Frontal cortex (tissue), 3 donors: ENCODE measurements at regions not wholly inside any gene's neighbourhood (a gene's known extent, or its start where the extent isn't known, plus 50 kb on each side); places are given as distances from the start of the nearest gene placed in this dataset.

ENCODE experiments used
- DNase-seq, 2 donors: peaks; one replicate each; pipeline ENCODE4 v3.0.0; 2012; ENCODE audit warnings: low spot score in 2 of 2
- FAIRE-seq: peaks from 2 replicates; lab custom pipeline; 2012; peaks lifted over from hg19 to GRCh38; lab: Jason Lieb, UNC
- donor health status: control.
- donor health status: control.
- donor health status: control.

DNA sequence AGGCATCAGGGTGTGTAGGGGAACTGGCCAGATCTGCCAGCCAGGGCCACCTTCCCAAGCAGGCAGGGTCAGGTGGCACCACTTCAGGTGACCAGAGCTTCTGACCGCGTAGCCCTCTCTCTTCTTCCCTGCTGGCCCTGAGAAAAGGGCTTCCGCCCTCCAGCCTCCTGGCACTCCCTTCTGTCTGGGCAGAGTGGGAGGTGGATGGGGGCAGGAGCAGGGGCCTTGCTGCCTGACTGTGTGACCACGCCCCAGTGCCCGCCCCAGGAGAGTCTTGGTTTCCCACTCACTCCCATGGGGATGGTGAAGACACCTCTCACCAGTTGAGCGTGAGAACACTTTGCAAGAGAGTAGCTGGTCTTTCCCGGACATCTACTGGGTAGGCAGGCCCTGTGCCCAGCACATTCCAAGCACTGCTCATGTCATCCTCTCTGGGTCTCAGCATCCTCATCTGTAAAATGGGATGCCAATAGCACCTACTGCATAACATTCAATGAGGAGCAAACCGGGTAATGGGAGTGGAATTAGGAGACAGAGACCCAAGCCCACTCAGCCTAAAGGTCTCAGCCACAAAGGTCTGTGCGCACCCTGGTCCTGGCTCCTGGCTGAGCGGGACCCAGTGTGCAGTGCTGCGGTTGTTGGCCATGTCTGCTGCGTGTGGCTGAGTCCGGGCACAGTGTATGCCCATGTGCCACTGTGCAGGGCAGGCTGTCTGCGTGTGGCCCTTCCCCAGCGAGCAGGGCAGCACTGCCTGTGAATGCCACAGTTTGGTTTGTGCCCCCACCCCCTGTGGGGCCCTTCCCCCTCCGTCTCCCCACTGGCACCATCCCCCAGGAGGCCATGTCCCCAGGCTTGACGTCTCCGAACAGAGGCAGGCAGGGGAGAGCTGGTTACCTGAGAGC lies 179.1 kb upstream of the IER5L start:
- DNase-seq (no peak), FAIRE-seq (no peak)

DNA sequence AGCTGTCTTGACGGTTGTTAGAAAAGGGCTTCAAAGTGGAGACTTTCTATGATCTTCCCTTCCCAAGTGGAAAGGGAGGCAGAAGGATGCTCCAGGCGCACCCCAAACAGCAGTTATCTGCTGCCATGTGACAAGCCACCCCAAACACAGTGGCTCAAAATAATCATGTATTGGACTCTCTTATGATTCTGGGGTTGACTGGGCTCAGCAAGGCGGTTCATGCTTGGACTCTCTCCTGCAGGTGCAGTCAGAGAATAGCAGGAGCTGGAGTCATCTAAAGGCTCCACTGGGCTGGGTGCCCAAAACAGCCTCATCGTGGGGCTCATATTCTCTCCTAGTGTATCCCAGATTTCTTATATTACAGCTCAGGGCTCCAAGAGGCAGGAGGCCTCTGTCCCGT lies 177.6 kb upstream of the IER5L start:
- DNase-seq = no peak
- FAIRE-seq = no peak

DNA sequence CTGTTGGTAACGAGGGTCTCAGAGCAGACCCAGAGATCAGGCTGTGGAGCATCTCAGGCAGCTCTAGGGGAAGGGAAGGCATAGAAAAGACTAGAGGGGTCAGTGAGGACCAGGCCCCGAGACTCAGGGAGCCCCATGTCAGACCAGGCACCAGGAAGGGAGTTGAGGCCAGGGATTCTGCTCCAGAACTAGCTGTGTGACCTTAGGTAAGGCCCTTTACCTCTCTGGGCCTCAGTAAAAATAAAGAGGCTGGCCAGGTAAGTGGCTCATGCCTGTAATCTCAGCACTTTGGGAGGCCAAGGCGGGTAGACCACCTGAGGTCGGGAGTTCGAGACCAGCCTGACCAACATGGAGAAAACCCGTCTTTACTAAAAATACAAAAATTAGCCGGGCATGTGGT lies 176.4 kb upstream of the IER5L start:
- no peak for DNase-seq
- no peak for FAIRE-seq

GRCh38 chr9:129353697-129354336 lies 175.8 kb upstream of the IER5L start:
- DNase-seq (no peak), FAIRE-seq (no peak)

DNA sequence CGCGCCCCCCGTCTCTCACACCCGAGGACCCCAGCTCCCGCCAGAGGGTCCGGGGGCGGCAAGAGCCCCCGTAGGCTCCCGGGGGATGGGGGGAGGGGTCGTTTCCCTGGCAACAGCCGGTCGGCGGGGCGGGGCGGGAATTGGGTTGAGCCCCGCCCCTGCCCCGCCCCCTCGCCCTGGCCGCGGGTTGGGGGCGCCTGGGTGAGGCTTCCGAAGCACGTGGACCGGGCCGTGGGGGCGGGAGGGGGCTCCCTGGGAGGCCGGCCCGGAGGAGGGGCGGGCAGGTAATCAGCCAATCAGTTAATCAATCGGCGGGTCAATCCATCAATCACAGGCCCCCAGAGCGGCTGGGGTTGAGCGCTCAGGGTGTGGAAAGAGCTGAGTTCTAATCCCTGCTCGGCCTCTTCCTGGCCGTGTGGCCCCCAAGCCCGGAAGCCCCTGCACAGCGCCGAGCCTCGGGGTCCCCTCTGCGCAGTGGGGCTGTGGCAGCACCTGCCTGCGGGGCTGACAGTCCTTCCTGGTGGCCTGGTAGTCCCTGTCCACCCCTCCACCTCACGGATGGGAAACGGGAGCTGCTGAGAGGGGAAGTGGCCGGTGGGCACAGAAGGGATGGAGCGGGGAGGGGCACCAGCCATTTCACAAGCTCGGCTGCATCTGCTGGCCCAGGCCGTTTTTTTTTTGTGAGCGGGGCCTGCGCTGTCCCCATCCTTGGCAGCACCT lies 174.2 kb upstream of the IER5L start:
- DNase-seq (peak in 1 of 2 donors; percentile 67), FAIRE-seq (no peak)

GRCh38 chr9:129351642-129352145 lies 173.6 kb upstream of the IER5L start:
- DNase-seq = no peak

GRCh38 chr9:129351058-129351641 lies 173.1 kb upstream of the IER5L start:
- no peak for FAIRE-seq
- DNase-seq = no peak

More at GRCh38 chr9:129351642-129352145, 173.6 kb upstream of the IER5L start:
- FAIRE-seq = no peak

DNA sequence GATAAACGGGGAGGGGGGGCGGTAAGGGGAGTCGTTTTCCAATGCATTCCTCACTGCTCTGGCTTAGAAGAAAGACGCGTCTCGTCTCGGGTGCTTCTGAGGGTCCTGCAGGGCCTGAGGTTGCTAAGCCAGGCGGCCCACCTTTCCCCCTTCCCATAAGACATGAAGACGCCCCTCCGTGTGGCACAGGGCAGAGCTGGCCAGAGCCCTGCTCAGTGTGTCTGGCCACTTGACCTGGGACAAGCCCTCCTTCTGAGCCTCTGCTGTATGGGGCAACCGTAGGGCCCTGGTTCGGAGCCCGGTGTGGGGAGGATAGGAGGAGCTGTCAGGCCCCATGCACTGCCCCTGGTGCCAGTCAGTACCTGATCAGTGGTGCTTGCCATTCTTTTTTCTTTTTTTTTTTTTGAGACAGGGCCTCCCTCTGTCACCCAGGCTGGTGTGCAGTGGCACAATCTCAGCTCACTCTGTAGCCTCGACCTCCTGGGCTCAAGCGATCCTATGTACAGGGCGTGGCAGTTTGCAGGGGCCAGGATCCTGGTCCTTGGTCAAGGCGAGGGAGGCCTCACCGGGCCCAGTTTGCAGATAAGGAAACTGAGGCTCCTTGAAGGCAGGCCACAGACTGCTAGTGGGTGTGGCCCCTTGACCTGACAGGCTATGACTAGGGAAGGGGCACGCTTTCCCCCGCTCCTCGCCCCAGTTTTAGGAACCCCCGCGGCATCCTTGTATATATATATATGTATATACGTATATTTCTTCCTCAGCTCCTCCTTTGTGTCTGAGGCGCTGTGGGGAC lies 172.3 kb upstream of the IER5L start:
- FAIRE-seq (no peak), DNase-seq (no peak)

DNA sequence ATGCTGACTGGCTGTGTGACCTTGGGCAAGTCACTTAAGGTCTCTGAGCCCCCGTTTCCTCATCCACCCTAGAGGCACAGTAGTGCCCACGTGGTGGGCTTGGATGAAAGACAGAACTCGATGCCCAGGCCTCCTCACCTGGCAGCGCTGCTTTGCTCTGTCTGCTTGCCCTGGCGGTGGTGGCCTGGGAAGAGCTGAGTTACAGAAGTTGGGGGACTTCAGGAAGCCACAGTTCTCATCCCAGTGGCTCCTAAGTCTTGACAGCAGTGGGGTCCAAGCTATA lies 171.5 kb upstream of the IER5L start:
- no peak for DNase-seq

DNA sequence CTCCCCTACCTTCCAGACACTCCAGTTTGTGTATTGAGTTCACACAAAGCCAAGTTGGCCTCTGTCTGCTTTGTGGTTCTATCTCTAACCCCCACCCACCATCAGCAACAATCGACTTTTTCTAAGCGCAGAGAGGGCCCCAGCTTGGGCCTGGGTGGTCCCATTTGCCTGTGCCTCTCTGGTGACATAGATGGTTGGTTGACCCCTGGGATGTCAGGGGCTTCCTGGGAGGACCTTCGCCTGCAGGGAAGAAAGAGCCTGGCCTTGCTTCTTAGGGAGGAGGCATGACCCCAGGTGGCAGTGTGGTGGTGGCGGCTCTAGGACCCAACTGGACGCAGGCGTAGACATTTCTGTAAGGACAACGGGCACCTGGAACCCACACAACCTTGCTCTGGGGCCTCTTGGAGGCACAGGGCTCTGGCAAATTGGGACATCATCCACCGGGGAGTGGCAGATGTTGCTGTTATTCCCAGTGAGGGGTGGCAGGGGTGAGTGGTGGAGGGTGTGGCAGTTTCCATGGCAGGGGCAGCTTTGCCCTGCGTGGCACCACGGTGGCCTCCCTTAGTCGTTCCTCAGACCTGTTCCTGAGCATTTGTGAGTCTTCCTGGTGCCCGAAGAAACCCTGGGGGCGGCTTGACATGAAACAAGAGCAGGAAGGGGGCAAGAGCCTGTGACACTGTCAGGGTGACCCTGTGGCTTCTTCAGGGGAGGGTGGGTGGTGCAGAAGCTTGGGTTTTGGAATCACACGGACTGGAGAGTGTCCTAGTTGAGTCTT lies 171.0 kb upstream of the IER5L start:
- DNase-seq (no peak), FAIRE-seq (no peak)

More for the DNA sequence above, 171.5 kb upstream of the IER5L start:
- FAIRE-seq = no peak

- FAIRE-seq (no peak), DNase-seq (no peak)
These were observed 169.5 kb upstream of the IER5L start for GRCh38 chr9:129347316-129348120.

DNA sequence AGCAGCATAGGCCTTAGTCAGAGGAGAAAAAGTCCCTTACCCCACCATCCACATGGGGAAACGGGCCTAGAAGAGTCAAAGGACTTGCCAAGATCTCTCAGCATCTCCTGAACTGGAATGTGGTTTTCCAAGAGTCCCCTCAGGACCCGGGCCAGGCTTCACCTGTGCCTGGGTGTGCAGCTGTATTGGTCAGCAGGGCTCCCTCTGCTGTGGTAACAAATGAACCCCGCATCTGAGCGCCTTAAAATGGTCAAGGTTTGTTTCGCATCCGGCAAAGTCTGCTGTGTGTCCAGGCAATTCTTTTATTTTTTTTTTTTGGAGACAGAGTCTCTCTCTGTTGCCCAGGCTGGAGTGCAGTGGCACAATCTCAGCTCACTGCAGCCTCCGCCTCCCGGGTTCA lies 168.0 kb upstream of the IER5L start:
- DNase-seq = no peak
- no peak for FAIRE-seq

DNA sequence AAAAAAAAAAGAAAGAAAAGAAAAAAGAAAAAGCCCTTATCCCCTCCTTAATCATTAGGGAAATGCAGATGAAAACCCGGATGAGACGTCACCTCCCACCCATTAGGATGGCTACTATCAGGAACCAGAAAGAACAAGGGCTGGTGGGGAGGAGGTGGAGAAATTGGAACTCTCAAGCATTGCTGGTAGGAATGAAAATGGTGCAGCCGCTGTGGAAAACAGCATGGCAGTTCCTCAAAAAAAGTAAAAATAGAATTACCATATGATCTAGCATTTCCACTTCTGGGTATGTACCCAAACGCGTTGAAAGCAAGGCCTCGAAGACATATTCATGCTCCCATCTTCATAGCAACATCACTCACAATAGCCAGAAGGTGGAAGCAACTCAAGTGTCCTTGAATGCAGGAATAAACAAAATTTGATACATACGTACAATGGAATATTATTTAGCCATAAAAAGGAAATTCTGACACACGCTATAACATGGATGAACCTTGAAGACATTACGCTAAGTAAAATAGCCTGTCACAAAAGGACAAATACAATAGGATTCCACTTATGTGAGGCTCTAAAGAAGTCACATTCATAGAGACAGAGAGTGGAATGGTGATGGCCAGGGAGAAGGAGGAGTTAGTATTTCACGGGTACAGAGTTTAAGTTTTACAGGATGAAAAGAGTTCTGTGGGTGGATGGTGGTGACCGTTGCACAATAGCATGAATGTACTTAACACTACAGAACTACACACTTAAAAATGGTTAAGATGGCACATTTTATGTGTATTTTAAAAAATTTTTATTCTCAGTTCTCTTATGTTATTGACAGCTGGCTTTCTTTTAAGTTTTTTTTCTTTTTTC lies 166.8 kb upstream of the IER5L start:
- FAIRE-seq (no peak), DNase-seq (no peak)

GRCh38 chr9:129343424-129344375 lies 165.6 kb upstream of the IER5L start:
- FAIRE-seq (no peak), DNase-seq (no peak)

DNA sequence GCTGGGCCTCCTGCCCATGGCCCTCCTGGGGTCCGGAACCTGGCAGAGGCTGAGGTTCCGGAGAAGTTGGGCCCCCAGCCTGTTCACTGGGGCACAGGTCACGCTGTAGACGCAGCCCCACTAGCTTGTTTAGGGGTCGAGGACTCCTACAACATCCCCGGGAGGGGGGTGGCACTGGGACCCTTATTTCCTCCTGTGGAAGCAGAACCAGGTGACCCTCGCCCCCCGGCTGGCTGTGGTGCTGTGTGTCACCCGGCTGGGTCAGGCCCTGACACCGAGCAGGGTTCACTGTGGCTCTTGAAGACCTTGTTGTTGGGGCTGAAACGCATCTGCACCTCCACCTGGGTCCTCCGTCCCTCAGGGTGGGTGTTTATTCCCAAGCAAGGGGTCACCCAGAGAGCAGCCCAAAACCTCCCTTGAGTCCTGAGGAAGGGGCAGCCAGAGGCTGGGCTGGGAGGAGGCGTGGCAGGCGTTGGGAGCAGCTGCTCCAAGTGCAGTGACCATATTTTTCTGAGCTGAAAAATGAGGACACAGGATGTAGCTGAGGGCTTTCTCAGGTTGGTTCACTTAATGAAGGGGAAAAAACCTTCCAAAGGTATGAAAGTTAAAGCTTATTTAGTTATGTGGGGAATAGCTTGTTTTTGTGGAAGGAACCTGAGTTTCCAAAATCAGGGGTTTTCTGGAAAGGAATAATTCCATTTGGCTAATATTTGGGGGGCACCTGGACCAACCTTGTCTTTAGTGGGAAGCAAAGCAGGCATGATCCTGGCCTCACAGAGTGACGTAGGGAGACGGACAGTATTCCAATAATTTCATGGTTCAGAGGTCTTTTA lies 164.7 kb upstream of the IER5L start:
- FAIRE-seq (no peak), DNase-seq (no peak)
